ENCODE measurements at regions not wholly inside any gene's neighbourhood (a gene's known extent, or its start where the extent isn't known, plus 50 kb on each side); places are given as distances from the start of the nearest gene placed in this dataset.

DNA sequence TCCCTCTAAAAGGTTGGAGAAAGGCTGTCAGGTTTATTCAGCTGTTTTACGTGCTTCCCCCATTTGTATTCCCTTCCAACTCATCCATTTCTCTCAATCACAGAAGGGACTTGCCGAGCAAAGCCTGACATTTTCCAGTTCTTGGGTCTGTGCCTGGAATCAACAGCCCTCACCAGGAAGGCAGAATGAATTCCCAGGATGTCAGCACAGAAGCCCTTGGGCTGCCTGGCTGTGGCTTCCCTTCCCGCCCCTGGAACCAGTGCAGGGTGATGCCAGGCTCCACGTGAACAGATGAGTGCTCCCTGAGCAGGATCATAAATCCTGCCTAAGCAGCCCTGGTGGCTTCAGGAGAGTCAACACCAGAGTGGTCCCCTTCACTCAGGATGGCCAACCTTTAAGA, 86.1 kb upstream of the CD83 start:
- H3K4me3 ChIP-seq (replicated peaks in 1 of 2; ENCODE audit: low read depth in 2 of 2, low read length in 2 of 2) = no peak overlapping the region
- TF ChIP-seq, protein P1, sequence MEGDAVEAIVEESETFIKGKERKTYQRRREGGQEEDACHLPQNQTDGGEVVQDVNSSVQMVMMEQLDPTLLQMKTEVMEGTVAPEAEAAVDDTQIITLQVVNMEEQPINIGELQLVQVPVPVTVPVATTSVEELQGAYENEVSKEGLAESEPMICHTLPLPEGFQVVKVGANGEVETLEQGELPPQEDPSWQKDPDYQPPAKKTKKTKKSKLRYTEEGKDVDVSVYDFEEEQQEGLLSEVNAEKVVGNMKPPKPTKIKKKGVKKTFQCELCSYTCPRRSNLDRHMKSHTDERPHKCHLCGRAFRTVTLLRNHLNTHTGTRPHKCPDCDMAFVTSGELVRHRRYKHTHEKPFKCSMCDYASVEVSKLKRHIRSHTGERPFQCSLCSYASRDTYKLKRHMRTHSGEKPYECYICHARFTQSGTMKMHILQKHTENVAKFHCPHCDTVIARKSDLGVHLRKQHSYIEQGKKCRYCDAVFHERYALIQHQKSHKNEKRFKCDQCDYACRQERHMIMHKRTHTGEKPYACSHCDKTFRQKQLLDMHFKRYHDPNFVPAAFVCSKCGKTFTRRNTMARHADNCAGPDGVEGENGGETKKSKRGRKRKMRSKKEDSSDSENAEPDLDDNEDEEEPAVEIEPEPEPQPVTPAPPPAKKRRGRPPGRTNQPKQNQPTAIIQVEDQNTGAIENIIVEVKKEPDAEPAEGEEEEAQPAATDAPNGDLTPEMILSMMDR (IDR thresholded peaks at IDR 0.05; ENCODE audit: low read depth, low read length) = no peak
- peak in 1 of 2 donors; percentile 25 for DNase-seq (ENCODE audit: low read depth in 2 of 2)

DNA sequence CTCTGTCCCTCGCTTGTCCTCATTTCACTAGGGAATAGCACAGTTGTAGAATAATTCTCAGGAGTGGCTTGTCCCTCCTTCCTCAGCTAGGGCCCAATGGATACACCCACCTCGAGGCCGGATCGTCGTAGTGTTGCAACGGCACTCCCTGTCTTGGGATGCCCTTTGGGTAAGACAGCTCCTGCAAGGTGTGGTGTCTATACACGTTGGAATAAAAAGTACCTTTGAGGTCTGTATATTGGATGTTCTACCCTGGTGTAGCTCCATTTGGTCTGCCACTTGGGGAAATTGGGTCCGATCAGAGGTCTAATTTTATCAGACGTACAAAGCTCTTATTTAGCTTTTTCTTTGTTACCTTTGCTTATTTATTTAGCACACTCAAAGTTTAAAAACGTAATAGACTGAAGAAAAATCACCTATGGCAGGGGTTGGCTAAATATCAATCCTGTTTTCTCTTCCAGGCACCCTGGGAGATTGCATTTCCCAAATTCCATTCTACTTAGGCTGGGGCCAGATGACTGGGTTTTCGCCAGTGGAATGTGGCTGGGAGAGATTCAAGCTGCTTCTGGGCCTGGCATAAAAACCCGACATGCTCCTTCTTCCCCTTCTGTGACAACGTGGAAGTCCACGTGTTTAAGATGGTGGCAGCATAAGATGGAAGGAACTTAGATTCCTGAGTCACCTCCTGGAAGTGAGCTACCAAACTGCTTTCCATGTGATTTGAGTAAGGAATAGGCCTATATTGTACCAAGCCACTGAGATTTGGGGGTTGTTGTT, 82.3 kb upstream of the CD83 start:
- H3K4me3 ChIP-seq (replicated peaks in 1 of 2; ENCODE audit: low read depth in 2 of 2, low read length in 2 of 2) = no peak overlapping the region
- peak; percentile 89 to 90 for DNase-seq (ENCODE audit: low read depth in 2 of 2)
- TF ChIP-seq, protein P1 (IDR thresholded peaks at IDR 0.05; ENCODE audit: low read depth, low read length) = no peak

DNA sequence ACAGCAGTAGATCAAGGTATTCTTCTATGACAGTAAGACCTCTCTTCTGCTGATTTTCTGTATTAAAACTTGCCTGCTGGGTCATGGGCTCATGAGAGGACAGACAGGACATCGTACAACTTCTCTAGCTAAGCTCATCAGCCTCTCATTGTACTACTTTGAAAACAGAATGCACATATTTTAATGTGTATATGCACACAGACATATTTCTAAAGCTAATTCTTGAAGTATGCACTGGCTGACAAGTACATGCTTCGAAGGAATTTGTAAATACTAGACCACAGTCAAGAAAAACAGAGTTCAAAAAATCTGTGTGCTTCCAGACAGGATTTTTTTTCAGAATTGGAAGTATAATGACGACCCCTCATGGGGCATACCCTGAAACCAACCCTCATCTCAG, 81.7 kb upstream of the CD83 start:
- TF ChIP-seq, protein P1 (IDR thresholded peaks at IDR 0.05; ENCODE audit: low read depth, low read length) = no peak

DNA sequence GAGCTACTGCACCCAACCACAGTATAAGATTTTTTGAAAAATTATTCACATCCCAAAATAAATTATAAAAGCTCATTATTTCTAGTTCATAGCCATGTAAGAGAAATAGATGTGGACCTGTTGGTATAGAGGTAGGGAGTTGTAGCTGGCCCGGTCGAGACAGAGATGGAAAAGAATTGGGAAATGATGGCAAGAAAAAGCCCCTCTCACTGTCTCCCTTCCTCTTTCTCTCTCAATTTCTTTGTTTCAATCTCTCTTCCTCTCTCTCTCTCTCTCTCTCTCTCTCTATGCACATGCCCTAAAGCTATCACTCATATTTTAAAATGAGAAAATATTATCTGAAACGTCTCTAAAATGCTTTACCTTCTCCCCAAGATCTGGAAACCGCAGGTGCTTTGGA, 80.7 kb upstream of the CD83 start:
- no peak for DNase-seq (ENCODE audit: low read depth in 2 of 2)
- H3K4me3 ChIP-seq (replicated peaks in 1 of 2; ENCODE audit: low read depth in 2 of 2, low read length in 2 of 2) = no peak overlapping the region
- TF ChIP-seq, protein P1 (IDR thresholded peaks at IDR 0.05; ENCODE audit: low read depth, low read length) = no peak

More for the DNA sequence above, 81.7 kb upstream of the CD83 start:
- no peak for DNase-seq (ENCODE audit: low read depth in 2 of 2)
- no peak overlapping the region for H3K4me3 ChIP-seq (replicated peaks in 1 of 2; ENCODE audit: low read depth in 2 of 2, low read length in 2 of 2)

DNA sequence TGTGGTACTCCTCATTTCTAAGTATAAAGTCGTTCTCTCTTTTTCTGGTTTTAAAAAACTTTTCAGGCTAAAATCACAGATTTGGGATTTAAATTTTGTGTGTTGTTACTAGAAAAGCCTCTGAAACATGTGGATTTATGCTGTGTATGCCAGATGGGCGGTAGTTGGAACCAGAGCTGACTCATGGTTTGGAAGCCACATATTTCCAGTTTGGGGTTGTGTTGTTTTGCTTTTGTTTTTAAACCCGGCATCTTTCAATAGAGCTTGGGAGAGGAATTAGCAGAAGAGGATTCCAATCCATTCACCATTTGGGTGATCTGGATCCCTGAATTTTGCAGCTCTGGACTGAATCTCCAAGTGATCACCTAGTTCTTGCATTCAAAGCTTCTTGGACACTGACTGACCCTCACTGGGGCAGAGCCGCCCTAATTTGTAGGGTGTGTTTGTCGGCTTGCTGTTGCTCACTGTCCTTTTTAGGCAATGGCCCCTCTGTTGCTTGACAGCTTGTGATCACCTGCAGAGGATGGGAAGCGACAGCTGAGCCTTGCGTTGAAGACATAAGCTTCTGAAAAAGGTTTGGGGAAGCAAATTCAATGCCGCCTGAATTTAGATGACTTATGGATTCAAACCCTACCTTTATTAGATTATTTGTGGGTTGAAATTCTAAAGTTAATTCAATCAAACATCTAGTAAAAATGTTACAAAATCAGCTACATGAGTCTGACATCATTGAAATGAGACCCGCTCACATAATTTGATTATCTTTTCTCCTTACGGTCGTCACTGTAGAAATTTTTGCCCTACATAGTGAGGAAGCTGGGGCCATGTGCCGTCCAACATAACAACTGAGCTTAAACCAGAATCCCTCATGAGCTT, 79.9 kb upstream of the CD83 start:
- peak; percentile 61 to 76 for DNase-seq (ENCODE audit: low read depth in 2 of 2)
- TF ChIP-seq, protein P1 (IDR thresholded peaks at IDR 0.05; ENCODE audit: low read depth, low read length) = no peak
- H3K4me3 ChIP-seq (replicated peaks in 1 of 2; ENCODE audit: low read depth in 2 of 2, low read length in 2 of 2) = peak overlapping the region in 1 of 2 donors; percentile 7

DNA sequence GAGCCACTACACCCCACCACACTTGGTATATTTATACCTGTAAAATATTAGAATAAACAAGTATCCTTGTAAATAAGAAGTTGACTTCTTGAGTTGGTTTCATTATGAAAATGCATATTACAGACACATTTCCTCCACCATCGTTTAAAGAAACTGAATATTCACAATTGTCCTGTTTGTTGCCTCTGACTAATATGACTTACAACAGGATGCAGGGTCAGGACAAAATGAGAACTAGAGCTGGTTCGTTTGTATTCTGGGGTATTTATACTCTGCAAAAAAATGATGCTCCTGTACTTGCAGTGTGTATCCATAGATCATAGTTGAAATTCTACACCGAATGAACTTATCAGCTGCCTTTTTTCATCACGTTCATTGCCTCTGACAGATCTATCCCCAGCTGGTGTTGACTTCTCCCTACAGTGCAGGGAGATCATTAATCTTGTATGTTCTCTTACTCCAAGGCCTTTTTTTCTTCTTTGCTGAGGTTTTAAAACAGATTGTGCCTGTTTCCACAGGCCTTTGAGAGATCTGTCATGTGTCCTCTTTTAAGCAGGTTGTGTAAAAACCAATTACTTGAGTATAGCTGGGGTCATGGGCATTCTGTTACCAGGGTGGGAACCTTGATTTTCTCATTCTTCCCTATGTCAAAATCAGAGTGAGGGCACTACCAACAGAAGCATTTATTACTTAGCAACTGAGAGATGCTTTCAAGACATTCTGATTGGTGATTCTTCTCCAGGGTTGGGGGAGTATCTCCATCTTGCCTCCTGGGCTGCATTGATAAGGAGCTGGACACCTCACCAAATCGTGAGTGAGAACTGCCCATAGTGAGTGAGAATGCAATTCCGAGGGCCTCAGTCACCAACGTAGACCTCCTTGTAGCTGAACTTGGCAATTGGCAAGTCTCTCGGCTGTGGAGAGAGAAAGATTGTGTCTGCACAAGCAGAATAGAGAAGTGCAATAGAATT, 78.8 kb upstream of the CD83 start:
- DNase-seq (ENCODE audit: low read depth in 2 of 2) = peak in 1 of 2 donors; percentile 16
- TF ChIP-seq, protein P1 (IDR thresholded peaks at IDR 0.05; ENCODE audit: low read depth, low read length) = no peak
- no peak overlapping the region for H3K4me3 ChIP-seq (replicated peaks in 1 of 2; ENCODE audit: low read depth in 2 of 2, low read length in 2 of 2)
